ENCODE measurements at regions not wholly inside any gene's neighbourhood (a gene's known extent, or its start where the extent isn't known, plus 50 kb on each side); places are given as distances from the start of the nearest gene placed in this dataset.

DNA sequence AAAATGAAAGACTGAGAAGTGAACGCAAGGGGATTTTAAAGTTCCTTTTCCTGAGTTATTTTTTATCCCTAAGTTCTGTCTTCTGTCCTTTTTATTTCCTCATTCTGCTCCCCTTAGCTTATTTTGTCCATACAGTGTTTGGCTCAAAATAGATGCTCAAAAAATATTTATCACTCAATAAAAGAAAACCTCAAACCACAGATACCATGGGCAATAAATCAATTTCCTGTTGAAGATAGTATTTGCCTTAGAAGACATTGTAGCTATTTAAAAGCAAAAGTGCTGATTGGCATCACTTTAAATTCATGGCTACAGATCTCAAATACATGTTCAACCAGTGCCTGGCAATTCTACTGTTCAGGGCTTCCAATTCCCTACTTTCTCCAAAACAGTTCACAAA, 316.5 kb upstream of the ADAMTS9 start:
- no peak for TF ChIP-seq FOXA1 (IDR thresholded peaks at IDR 0.05)
- no peak for TF ChIP-seq SP1 (IDR thresholded peaks at IDR 0.05)
- no peak for TF ChIP-seq ZNF384 (IDR thresholded peaks at IDR 0.05)
- TF ChIP-seq HDGF (IDR thresholded peaks at IDR 0.05; ENCODE audit: borderline replicate concordance) = no peak
- no peak for TF ChIP-seq ARNT (IDR thresholded peaks at IDR 0.05)
- no peak for TF ChIP-seq FOXM1 (IDR thresholded peaks at IDR 0.05; ENCODE audit: borderline replicate concordance)
- no peak for TF ChIP-seq FOXK2 (IDR thresholded peaks at IDR 0.05)
- TF ChIP-seq LEF1 (IDR thresholded peaks at IDR 0.05; ENCODE audit: borderline replicate concordance) = no peak

All from HEK293T (cell line).